LNCaP clone FGC (cell line): ENCODE measurements at regions not wholly inside any gene's neighbourhood (a gene's known extent, or its start where the extent isn't known, plus 50 kb on each side); places are given as distances from the start of the nearest gene placed in this dataset.

Source experiments
- DNase-seq: peaks from one replicate; pipeline ENCODE4 v3.0.0-alpha.2; 2011; ENCODE audit warnings: low read depth
- H3K4me3 ChIP-seq: 2 replicates; pipeline ENCODE4 v1.5.1; 2011; ENCODE audit warnings: mild to moderate bottlenecking, low read depth, low read length, control low read depth
- TF ChIP-seq, protein P1 (sequence below): IDR thresholded peaks from 2 replicates; pipeline ENCODE4 v1.5.1; 2012; ENCODE audit warnings: mild to moderate bottlenecking; ENCODE audit not compliant: control insufficient read depth, insufficient read depth; ENCODE audit errors: extremely low read depth

- TF ChIP-seq, protein P1, sequence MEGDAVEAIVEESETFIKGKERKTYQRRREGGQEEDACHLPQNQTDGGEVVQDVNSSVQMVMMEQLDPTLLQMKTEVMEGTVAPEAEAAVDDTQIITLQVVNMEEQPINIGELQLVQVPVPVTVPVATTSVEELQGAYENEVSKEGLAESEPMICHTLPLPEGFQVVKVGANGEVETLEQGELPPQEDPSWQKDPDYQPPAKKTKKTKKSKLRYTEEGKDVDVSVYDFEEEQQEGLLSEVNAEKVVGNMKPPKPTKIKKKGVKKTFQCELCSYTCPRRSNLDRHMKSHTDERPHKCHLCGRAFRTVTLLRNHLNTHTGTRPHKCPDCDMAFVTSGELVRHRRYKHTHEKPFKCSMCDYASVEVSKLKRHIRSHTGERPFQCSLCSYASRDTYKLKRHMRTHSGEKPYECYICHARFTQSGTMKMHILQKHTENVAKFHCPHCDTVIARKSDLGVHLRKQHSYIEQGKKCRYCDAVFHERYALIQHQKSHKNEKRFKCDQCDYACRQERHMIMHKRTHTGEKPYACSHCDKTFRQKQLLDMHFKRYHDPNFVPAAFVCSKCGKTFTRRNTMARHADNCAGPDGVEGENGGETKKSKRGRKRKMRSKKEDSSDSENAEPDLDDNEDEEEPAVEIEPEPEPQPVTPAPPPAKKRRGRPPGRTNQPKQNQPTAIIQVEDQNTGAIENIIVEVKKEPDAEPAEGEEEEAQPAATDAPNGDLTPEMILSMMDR, result no peak
- no peak overlapping the region for H3K4me3 ChIP-seq
- DNase-seq, result no peak
Observed at GRCh38 chr5:53340956-53341750, 139.3 kb upstream of the FST start.

- TF ChIP-seq, protein P1, result no peak
- DNase-seq, result no peak
- H3K4me3 ChIP-seq, result no peak overlapping the region
Observed at GRCh38 chr5:53342236-53342635, 138.2 kb upstream of the FST start.

- no peak for DNase-seq
- TF ChIP-seq, protein P1, result no peak
- no peak overlapping the region for H3K4me3 ChIP-seq
Observed at GRCh38 chr5:53343187-53343586, 137.2 kb upstream of the FST start.

DNA sequence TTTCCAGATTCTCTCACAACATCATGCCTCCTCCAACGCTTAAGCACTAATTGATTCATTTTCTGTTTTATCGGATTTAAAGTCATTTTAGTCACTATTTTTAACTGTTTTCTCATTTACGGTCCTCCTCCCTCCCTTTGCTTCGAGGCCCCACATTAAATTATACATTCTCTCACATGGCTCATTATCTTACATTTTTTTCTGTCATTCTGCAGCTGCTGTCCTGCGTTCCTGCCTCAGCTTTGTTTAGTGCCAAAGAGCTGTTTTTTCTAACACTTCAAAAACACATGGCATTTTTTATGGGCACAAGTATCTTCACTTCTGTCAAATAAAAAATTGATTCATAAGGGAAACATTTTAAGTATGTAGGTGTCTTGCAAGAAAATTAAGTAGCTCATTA is 130.1 kb upstream of the FST start:
- DNase-seq, result no peak
- no peak overlapping the region for H3K4me3 ChIP-seq

GRCh38 chr5:53350991-53351770 is 129.2 kb upstream of the FST start:
- DNase-seq, result no peak
- TF ChIP-seq, protein P1, result no peak

More for the DNA sequence above, 130.1 kb upstream of the FST start:
- TF ChIP-seq, protein P1, result no peak

GRCh38 chr5:53355316-53355715 is 125.1 kb upstream of the FST start:
- DNase-seq, result peak; percentile 77
- TF ChIP-seq, protein P1, result no peak
- H3K4me3 ChIP-seq, result no peak overlapping the region

More at GRCh38 chr5:53350991-53351770, 129.2 kb upstream of the FST start:
- H3K4me3 ChIP-seq, result no peak overlapping the region
